K562 (cell line): ENCODE measurements at regions not wholly inside any gene's neighbourhood (a gene's known extent, or its start where the extent isn't known, plus 50 kb on each side); places are given as distances from the start of the nearest gene placed in this dataset.

Experiments used
- BHLHE40 ChIP-seq: IDR thresholded peaks from 2 replicates; pipeline ENCODE4 v1.6.1; 2011; ENCODE audit warnings: low read length, improper control_type of control experiment
- DDX20 ChIP-seq: fragments of 450-650 bp; IDR thresholded peaks from 2 replicates; pipeline ENCODE4 v1.6.1; 2016; ENCODE audit warnings: missing genetic modification characterization, low read depth, mild to moderate bottlenecking, missing compliant biosample characterization, moderate library complexity
- TF ChIP-seq, protein P1 (sequence below): sonication (generic); formaldehyde crosslinking; IDR thresholded peaks from 2 replicates; pipeline ENCODE4 v1.8.1; 2023; ENCODE audit warnings: mild to moderate bottlenecking, missing genetic modification reagents
- TF ChIP-seq, protein P2 (sequence below), 3 experiments: IDR thresholded peaks in 2 of 3; conservative IDR thresholded peaks in 1 of 3; 2 replicates each; pipeline ENCODE4 v1.5.1; 2011 to 2012; ENCODE audit warnings: low read length in 3 of 3, mild to moderate bottlenecking in 3 of 3, control low read depth in 2 of 3, improper control_type of control experiment in 1 of 3, inconsistent platforms in 1 of 3, low read depth in 1 of 3, mixed read lengths in 1 of 3, moderate library complexity in 1 of 3; ENCODE audit not compliant: insufficient read depth in 2 of 3

DNA sequence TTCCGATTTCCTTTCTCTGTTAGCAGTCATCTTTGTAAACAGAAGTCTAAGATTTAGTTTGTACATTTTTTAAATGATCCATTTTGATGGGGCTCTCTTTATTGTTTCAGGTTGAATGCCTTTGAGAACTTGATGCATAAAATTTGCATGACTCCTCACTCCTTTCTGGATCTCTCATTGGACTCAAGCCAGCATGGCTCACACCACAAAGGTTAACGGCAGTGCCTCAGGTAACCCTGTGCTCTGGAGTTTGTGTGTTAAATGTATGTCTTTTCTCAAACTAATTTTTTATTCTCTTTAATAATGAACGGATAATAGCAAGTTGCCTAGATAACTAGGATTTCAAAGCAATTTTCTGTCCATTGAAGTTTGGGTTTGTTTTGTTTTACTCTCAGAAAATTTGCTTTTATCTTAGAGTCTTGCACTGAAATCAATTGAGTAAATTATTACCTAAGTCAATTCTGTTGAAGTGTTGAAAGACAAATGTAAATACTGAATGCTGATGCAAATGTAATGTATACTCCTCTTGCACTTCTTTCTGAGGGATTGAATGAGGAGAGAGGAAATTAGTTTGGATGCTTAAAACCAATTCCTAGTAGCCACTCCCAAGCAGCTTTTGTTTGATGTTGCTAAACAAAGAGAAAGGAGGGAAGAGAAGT, 164.6 kb upstream of the DMRT1 start:
- TF ChIP-seq, protein P1, sequence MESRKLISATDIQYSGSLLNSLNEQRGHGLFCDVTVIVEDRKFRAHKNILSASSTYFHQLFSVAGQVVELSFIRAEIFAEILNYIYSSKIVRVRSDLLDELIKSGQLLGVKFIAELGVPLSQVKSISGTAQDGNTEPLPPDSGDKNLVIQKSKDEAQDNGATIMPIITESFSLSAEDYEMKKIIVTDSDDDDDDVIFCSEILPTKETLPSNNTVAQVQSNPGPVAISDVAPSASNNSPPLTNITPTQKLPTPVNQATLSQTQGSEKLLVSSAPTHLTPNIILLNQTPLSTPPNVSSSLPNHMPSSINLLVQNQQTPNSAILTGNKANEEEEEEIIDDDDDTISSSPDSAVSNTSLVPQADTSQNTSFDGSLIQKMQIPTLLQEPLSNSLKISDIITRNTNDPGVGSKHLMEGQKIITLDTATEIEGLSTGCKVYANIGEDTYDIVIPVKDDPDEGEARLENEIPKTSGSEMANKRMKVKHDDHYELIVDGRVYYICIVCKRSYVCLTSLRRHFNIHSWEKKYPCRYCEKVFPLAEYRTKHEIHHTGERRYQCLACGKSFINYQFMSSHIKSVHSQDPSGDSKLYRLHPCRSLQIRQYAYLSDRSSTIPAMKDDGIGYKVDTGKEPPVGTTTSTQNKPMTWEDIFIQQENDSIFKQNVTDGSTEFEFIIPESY (CRISPR knock-in tag), result no peak
- TF ChIP-seq, protein P2, sequence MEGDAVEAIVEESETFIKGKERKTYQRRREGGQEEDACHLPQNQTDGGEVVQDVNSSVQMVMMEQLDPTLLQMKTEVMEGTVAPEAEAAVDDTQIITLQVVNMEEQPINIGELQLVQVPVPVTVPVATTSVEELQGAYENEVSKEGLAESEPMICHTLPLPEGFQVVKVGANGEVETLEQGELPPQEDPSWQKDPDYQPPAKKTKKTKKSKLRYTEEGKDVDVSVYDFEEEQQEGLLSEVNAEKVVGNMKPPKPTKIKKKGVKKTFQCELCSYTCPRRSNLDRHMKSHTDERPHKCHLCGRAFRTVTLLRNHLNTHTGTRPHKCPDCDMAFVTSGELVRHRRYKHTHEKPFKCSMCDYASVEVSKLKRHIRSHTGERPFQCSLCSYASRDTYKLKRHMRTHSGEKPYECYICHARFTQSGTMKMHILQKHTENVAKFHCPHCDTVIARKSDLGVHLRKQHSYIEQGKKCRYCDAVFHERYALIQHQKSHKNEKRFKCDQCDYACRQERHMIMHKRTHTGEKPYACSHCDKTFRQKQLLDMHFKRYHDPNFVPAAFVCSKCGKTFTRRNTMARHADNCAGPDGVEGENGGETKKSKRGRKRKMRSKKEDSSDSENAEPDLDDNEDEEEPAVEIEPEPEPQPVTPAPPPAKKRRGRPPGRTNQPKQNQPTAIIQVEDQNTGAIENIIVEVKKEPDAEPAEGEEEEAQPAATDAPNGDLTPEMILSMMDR (IDR thresholded peaks at IDR 0.05 in 2 of 3, conservative IDR thresholded peaks at IDR 0.05 in 1 of 3; ENCODE audit: insufficient read depth in 2 of 3, low read depth in 1 of 3, low read length in 3 of 3), result no peak
- TF ChIP-seq DDX20 (tag) (no peak), BHLHE40 (no peak)
